Karpas-422 (cell line): ENCODE measurements at regions not wholly inside any gene's neighbourhood (a gene's known extent, or its start where the extent isn't known, plus 50 kb on each side); places are given as distances from the start of the nearest gene placed in this dataset.

Experiments used
- DNase-seq: peaks from one replicate; pipeline ENCODE4 v3.0.0-alpha.2; 2015
- H2AFZ ChIP-seq: fragments of 200-600 bp; sonication (generic); 2 replicates; pipeline ENCODE4 v1.6.1; 2014; ENCODE audit warnings: antibody characterized with exemption, low read length, mixed read lengths
- H3K27ac ChIP-seq: fragments of 200-600 bp; sonication (generic); 2 replicates; pipeline ENCODE4 v1.5.1; 2014; ENCODE audit warnings: mild to moderate bottlenecking, low read length, moderate library complexity
- H3K27me3 ChIP-seq: fragments of 200-600 bp; sonication (generic); 2 replicates; pipeline ENCODE4 v1.6.1; 2014; ENCODE audit warnings: low read length, mixed read lengths
- H3K36me3 ChIP-seq: fragments of 200-600 bp; sonication (generic); 2 replicates; pipeline ENCODE4 v1.6.1; 2014; ENCODE audit warnings: low read length, mixed read lengths; ENCODE audit not compliant: insufficient read depth
- H3K4me1 ChIP-seq: fragments of 200-600 bp; sonication (generic); 2 replicates; pipeline ENCODE4 v1.6.1; 2014; ENCODE audit warnings: mild to moderate bottlenecking, low read length, mixed read lengths
- H3K4me2 ChIP-seq: fragments of 200-600 bp; sonication (generic); 2 replicates; pipeline ENCODE4 v1.6.1; 2014; ENCODE audit warnings: low read length, low read depth, mild to moderate bottlenecking; ENCODE audit not compliant: poor library complexity, severe bottlenecking
- H3K4me3 ChIP-seq: fragments of 200-600 bp; sonication (generic); 2 replicates; pipeline ENCODE4 v1.5.1; 2014; ENCODE audit warnings: mild to moderate bottlenecking, antibody characterized with exemption, low read length, mixed read lengths
- H3K79me2 ChIP-seq: fragments of 200-600 bp; sonication (generic); 2 replicates; pipeline ENCODE4 v1.6.1; 2014; ENCODE audit warnings: mild to moderate bottlenecking, low read length, mixed read lengths
- H3K9ac ChIP-seq: fragments of 200-600 bp; sonication (generic); 2 replicates; pipeline ENCODE4 v1.6.0; 2014; ENCODE audit warnings: low read length
- H3K9me2 ChIP-seq: fragments of 200-600 bp; sonication (generic), shearing (Covaris generic); replicated peaks from 2 replicates; pipeline ENCODE4 v1.6.0; 2014; ENCODE audit warnings: mild to moderate bottlenecking, low read length, moderate library complexity; ENCODE audit not compliant: insufficient read depth
- H3K9me3 ChIP-seq: fragments of 300-700, 200-600 bp; sonication (generic); 2 replicates; pipeline ENCODE4 v1.6.1; 2014; ENCODE audit warnings: low read length, mixed read lengths
- H4K20me1 ChIP-seq: fragments of 200-600 bp; sonication (generic); 2 replicates; pipeline ENCODE4 v1.6.1; 2014; ENCODE audit warnings: mild to moderate bottlenecking, antibody characterized with exemption, low read length, low read depth; ENCODE audit not compliant: insufficient read depth

DNA sequence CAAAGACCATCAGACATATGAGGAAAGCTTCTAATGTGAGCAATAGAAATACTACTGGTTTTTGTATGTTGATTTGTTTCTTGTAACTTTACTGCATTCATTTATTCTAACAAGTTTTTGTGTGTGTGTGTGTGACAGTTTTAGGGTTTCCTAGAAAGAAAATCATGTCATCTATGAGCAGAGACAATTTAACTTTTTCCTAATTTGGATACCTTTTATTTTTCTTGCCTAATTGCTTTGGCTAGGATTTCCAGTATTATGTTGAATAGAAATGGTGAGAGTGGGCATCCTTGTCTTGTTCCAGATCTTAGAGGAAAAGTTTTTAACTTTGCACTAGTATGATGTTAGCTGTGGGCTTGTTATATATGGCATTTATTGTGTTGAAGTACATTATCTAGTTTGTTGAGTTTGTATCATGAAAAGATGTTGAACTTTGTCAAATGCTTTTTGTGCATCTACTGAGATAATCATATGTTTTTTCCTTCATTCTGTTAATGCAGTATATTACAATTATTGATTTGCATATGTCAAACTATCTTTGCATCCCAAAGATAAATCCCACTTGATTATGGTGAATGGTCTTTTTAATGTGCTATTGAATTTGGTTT, 117.3 kb upstream of the CDC42EP3 start:
- H2AFZ ChIP-seq, result no peak overlapping the region
- 0 out of 2 replicates have a peak, but pooled peaks cover 4% of the 10 kb centered on the region for H3K27me3 ChIP-seq
- H3K27ac ChIP-seq, result no peak overlapping the region
- H3K9me3 ChIP-seq, result 0 out of 2 replicates have a peak, but pooled peaks cover 5% of the 10 kb centered on the region
- no peaks in the 10 kb centered on the region for H3K4me1 ChIP-seq
- H3K4me2 ChIP-seq, result no peak overlapping the region
- no peaks in the 10 kb centered on the region for H3K9me2 ChIP-seq
- no peak overlapping the region for H3K4me3 ChIP-seq
- DNase-seq, result no peak
- no peaks in the 10 kb centered on the region for H3K36me3 ChIP-seq
- no peaks in the 10 kb centered on the region for H4K20me1 ChIP-seq
- H3K9ac ChIP-seq, result no peak overlapping the region
- no peaks in the 10 kb centered on the region for H3K79me2 ChIP-seq

DNA sequence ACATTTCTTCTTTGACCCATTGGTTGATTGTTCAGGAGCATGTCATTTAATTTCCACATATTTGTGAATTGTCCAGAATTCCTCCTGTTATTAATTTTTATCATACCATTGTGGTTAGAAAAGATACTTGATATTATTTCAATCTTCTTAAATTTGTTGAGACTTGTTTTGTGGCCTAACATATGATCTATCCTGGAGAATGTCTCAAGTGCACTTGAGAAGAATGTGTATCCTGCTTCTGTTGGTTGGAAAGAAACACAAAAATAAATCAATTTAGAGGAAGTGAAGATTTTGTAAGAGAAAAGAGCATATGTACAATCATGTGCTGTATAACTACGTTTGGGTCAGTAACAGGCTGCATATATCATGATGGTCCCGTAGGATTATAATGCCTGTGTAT, 118.6 kb upstream of the CDC42EP3 start:
- Histone ChIP-seq H3K9me3 (0 out of 2 replicates have a peak, but pooled peaks cover 5% of the 10 kb centered on the region), H3K4me2 (no peak overlapping the region), H3K4me3 (no peak overlapping the region)

DNA sequence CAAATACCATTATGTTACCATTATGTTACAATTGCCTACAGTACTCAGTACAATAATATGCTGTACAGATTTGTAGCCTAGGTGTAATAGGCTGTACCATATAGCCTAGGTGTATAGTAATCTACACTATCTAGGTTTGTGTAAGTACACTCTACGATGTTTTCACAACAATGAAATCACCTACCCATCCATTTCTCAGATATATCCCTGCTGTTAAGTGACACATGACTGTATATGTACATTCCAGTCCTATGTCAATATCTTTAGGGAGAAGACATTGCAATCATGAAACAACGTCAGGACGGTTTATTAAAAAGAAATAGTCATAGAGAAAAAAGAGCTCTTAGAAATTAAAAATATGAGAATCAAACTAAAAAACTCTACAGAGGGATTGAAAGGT, 119.0 kb upstream of the CDC42EP3 start:
- Histone ChIP-seq H3K9ac (no peak overlapping the region), H4K20me1 (no peaks in the 10 kb centered on the region), H3K4me3 (no peak overlapping the region), H3K4me2 (no peak overlapping the region), H3K36me3 (no peaks in the 10 kb centered on the region), H3K79me2 (no peaks in the 10 kb centered on the region), H3K27me3 (0 out of 2 replicates have a peak, but pooled peaks cover 4% of the 10 kb centered on the region), H3K9me3 (0 out of 2 replicates have a peak, but pooled peaks cover 5% of the 10 kb centered on the region), H3K27ac (no peak overlapping the region), H3K4me1 (no peaks in the 10 kb centered on the region), H3K9me2 (0 out of 2 replicates have a peak, but pooled peaks cover 4% of the 10 kb centered on the region), H2AFZ (no peak overlapping the region)
- no peak for DNase-seq

More for the DNA sequence above, 118.6 kb upstream of the CDC42EP3 start:
- H3K36me3 ChIP-seq, result no peaks in the 10 kb centered on the region
- no peak overlapping the region for H3K27ac ChIP-seq
- 0 out of 2 replicates have a peak, but pooled peaks cover 4% of the 10 kb centered on the region for H3K27me3 ChIP-seq
- no peak for DNase-seq
- H3K4me1 ChIP-seq, result no peaks in the 10 kb centered on the region
- no peaks in the 10 kb centered on the region for H3K79me2 ChIP-seq
- 0 out of 2 replicates have a peak, but pooled peaks cover 4% of the 10 kb centered on the region for H3K9me2 ChIP-seq
- no peak overlapping the region for H2AFZ ChIP-seq
- no peak overlapping the region for H3K9ac ChIP-seq
- H4K20me1 ChIP-seq, result no peaks in the 10 kb centered on the region

DNA sequence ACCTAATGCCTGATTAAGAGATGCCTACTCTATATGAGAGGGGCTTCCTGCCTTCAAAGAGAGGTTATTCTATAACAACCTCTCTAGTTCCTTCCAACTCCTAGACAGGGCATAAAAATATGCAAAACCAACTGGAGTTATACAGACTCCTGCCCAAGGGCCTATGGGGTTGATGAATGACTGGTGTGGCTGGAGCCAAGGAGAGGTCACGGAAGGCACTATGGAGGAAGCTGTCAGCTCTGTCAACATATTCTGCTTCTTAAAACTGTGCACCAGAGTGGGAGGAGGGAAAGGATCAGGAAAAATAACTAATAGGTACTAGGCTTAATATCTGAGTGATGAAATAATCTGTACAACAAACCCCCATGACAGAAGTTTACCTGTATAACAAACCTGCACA, 120.9 kb upstream of the CDC42EP3 start:
- H2AFZ ChIP-seq, result no peak overlapping the region
- no peak overlapping the region for H3K4me2 ChIP-seq
- 0 out of 2 replicates have a peak, but pooled peaks cover 3% of the 10 kb centered on the region for H3K27me3 ChIP-seq
- no peaks in the 10 kb centered on the region for H4K20me1 ChIP-seq
- no peaks in the 10 kb centered on the region for H3K4me1 ChIP-seq
- no peaks in the 10 kb centered on the region for H3K36me3 ChIP-seq
- 0 out of 2 replicates have a peak, but pooled peaks cover 4% of the 10 kb centered on the region for H3K9me2 ChIP-seq
- H3K79me2 ChIP-seq, result no peaks in the 10 kb centered on the region
- H3K27ac ChIP-seq, result no peak overlapping the region
- H3K4me3 ChIP-seq, result no peak overlapping the region
- no peak overlapping the region for H3K9ac ChIP-seq
- DNase-seq, result no peak
- H3K9me3 ChIP-seq, result 0 out of 2 replicates have a peak, but pooled peaks cover 5% of the 10 kb centered on the region

- no peak overlapping the region for H3K9ac ChIP-seq
- no peak overlapping the region for H3K27ac ChIP-seq
- H3K9me3 ChIP-seq, result 0 out of 2 replicates have a peak, but pooled peaks cover 5% of the 10 kb centered on the region
- DNase-seq, result no peak
- H3K4me2 ChIP-seq, result no peak overlapping the region
- no peaks in the 10 kb centered on the region for H4K20me1 ChIP-seq
- H3K4me1 ChIP-seq, result no peaks in the 10 kb centered on the region
- no peak overlapping the region for H2AFZ ChIP-seq
- H3K27me3 ChIP-seq, result no peaks in the 10 kb centered on the region
- 0 out of 2 replicates have a peak, but pooled peaks cover 4% of the 10 kb centered on the region for H3K9me2 ChIP-seq
- no peaks in the 10 kb centered on the region for H3K79me2 ChIP-seq
- H3K36me3 ChIP-seq, result no peaks in the 10 kb centered on the region
- H3K4me3 ChIP-seq, result no peak overlapping the region
Measured at GRCh38 chr2:37793004-37793403, 121.6 kb upstream of the CDC42EP3 start.

DNA sequence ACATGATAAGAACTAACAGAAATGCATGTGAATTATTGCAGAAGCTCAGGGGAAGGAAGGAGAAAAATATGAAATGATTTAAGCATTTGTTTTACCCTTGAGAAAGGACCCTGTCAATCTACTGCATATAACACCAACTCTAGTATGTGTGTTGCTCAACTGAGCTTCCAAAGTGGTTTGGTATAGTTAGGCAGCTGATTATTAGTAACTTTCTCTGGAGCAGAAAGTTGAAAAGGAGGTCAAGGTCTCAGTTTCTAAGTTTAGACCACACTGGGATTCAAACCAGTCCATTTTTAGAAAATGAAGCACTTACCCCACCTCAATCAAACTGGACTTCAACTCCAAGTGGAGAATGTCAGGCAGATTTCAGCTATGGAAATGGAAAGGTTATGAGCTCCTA, 123.3 kb upstream of the CDC42EP3 start:
- DNase-seq, result no peak
- Histone ChIP-seq H3K9ac (no peak overlapping the region), H3K9me2 (0 out of 2 replicates have a peak, but pooled peaks cover 4% of the 10 kb centered on the region), H3K27me3 (no peaks in the 10 kb centered on the region), H3K4me2 (no peak overlapping the region), H3K4me3 (no peak overlapping the region), H3K36me3 (no peaks in the 10 kb centered on the region), H2AFZ (no peak overlapping the region), H3K79me2 (no peaks in the 10 kb centered on the region), H3K9me3 (no peaks in the 10 kb centered on the region), H4K20me1 (no peaks in the 10 kb centered on the region), H3K27ac (no peak overlapping the region), H3K4me1 (no peaks in the 10 kb centered on the region)

DNA sequence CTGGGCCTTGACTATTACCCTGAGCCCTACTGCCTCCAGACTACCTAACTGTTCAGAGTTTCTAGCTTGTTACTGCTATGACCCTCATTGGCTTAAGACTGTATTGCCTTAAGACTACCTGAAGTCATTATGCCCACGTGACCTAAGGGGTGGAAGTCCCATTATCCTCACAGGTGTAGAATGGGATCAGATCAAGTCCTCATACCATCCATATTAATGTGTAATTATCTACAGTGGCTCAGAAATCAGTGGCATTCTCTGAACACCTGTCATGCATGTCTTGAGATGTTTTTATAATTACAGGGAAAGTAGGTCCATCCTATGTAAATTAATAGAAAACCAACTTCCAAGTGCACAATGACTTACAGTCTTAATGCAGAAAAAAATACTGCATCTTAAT, 124.0 kb upstream of the CDC42EP3 start:
- Histone ChIP-seq H3K79me2 (no peaks in the 10 kb centered on the region), H3K9ac (no peak overlapping the region), H3K9me2 (0 out of 2 replicates have a peak, but pooled peaks cover 4% of the 10 kb centered on the region), H3K4me3 (no peak overlapping the region), H2AFZ (no peak overlapping the region), H3K36me3 (no peaks in the 10 kb centered on the region), H3K27ac (no peak overlapping the region), H4K20me1 (no peaks in the 10 kb centered on the region), H3K4me1 (no peaks in the 10 kb centered on the region), H3K9me3 (no peaks in the 10 kb centered on the region), H3K4me2 (no peak overlapping the region), H3K27me3 (no peaks in the 10 kb centered on the region)
- DNase-seq, result no peak

DNA sequence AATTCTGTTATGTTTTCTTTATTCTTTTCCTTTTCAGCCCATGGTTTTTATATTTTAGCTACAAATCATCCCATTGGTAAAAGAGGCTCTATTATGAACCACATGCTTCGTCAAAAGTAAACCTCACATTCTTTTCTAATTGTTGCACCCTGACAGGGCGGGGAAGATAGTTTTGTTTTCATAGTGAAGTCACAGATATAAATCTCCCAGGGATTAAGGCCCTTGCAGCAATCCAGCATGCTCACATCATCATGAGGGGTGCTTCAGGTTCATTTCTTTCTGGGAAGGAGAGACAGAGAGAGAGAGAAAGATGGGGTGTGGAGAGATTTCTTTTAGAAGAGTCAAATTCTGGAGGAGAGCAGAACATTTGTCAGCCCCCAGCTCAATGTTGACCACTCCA, 124.5 kb upstream of the CDC42EP3 start:
- H3K9me3 ChIP-seq, result no peaks in the 10 kb centered on the region
- no peaks in the 10 kb centered on the region for H3K79me2 ChIP-seq
- no peaks in the 10 kb centered on the region for H3K4me1 ChIP-seq
- H3K36me3 ChIP-seq, result no peaks in the 10 kb centered on the region
- no peak overlapping the region for H3K4me2 ChIP-seq
- H3K9me2 ChIP-seq, result 0 out of 2 replicates have a peak, but pooled peaks cover 4% of the 10 kb centered on the region
- DNase-seq, result no peak
- H3K4me3 ChIP-seq, result no peak overlapping the region
- H3K9ac ChIP-seq, result no peak overlapping the region
- no peak overlapping the region for H2AFZ ChIP-seq
- H3K27ac ChIP-seq, result no peak overlapping the region
- H3K27me3 ChIP-seq, result no peaks in the 10 kb centered on the region
- H4K20me1 ChIP-seq, result no peaks in the 10 kb centered on the region
